H9 (cell line): ENCODE measurements at regions not wholly inside any gene's neighbourhood (a gene's known extent, or its start where the extent isn't known, plus 50 kb on each side); places are given as distances from the start of the nearest gene placed in this dataset.

Experiments
- DNase-seq: peaks from one replicate; pipeline ENCODE4 v3.0.0-alpha.2; 2017
- H2AFZ ChIP-seq: one replicate; pipeline ENCODE4 v1.6.1; 2013; ENCODE audit warnings: mild to moderate bottlenecking, low read length, control low read depth, moderate library complexity
- H2AK5ac ChIP-seq: 2 replicates; pipeline ENCODE4 v1.6.1; 2013; ENCODE audit warnings: low read length, control low read depth, mixed read lengths; ENCODE audit not compliant: insufficient read length
- H2BK120ac ChIP-seq: one replicate; pipeline ENCODE4 v1.6.1; 2013; ENCODE audit warnings: low read depth, mild to moderate bottlenecking, low read length, control low read depth, inconsistent platforms; ENCODE audit not compliant: poor library complexity, severe bottlenecking
- H2BK12ac ChIP-seq: 2 replicates; pipeline ENCODE4 v1.6.1; 2013; ENCODE audit warnings: low read length, control low read depth, mixed read lengths, low read depth; ENCODE audit not compliant: insufficient read length
- H2BK15ac ChIP-seq: 2 replicates; pipeline ENCODE4 v1.6.1; 2013; ENCODE audit warnings: low read depth, low read length, control low read depth
- H2BK20ac ChIP-seq: one replicate; pipeline ENCODE4 v1.6.1; 2013; ENCODE audit warnings: low read depth, mild to moderate bottlenecking, low read length, control low read depth, inconsistent platforms; ENCODE audit not compliant: poor library complexity, severe bottlenecking
- H2BK5ac ChIP-seq: 2 replicates; pipeline ENCODE4 v1.6.1; 2013; ENCODE audit warnings: low read length, control low read depth, mixed read lengths; ENCODE audit not compliant: insufficient read length
- H3K14ac ChIP-seq: 2 replicates; pipeline ENCODE4 v1.6.1; 2013; ENCODE audit warnings: low read length, control low read depth; ENCODE audit not compliant: insufficient read depth
- H3K18ac ChIP-seq: 2 replicates; pipeline ENCODE4 v1.6.1; 2013; ENCODE audit warnings: low read depth, mild to moderate bottlenecking, mixed read lengths, low read length, control low read depth; ENCODE audit not compliant: insufficient read length
- H3K23ac ChIP-seq: 2 replicates; pipeline ENCODE4 v1.6.1; 2013; ENCODE audit warnings: low read length, control low read depth, mixed read lengths, low read depth; ENCODE audit not compliant: insufficient read length
- H3K23me2 ChIP-seq: 2 replicates; pipeline ENCODE4 v1.6.1; 2013; ENCODE audit warnings: low read depth, mild to moderate bottlenecking, mixed read lengths, low read length, control low read depth; ENCODE audit not compliant: insufficient read length, poor library complexity, severe bottlenecking
- H3K27ac ChIP-seq: 2 replicates; pipeline ENCODE4 v1.5.1; 2013; ENCODE audit warnings: low read length, control low read depth, mixed read lengths, low read depth; ENCODE audit not compliant: insufficient read length
- H3K27me3 ChIP-seq: 2 replicates; pipeline ENCODE4 v1.6.1; 2013; ENCODE audit warnings: low read length, control low read depth, inconsistent platforms; ENCODE audit not compliant: insufficient read depth
- H3K4ac ChIP-seq: 2 replicates; pipeline ENCODE4 v1.6.1; 2013; ENCODE audit warnings: low read depth, mild to moderate bottlenecking, control low read depth, inconsistent platforms, low read length, moderate library complexity
- H3K4me1 ChIP-seq: 2 replicates; pipeline ENCODE4 v1.6.1; 2013; ENCODE audit warnings: low read length, control low read depth, inconsistent platforms; ENCODE audit not compliant: insufficient read depth
- H3K4me2 ChIP-seq: 2 replicates; pipeline ENCODE4 v1.6.1; 2013; ENCODE audit warnings: low read length, control low read depth, mixed read lengths; ENCODE audit not compliant: insufficient read length, insufficient read depth
- H3K56ac ChIP-seq: 2 replicates; pipeline ENCODE4 v1.6.1; 2013; ENCODE audit warnings: low read depth, mild to moderate bottlenecking, mixed read lengths, low read length, control low read depth; ENCODE audit not compliant: insufficient read length
- H3K79me1 ChIP-seq: 2 replicates; pipeline ENCODE4 v1.6.1; 2013; ENCODE audit warnings: low read depth, mild to moderate bottlenecking, moderate library complexity, low read length, control low read depth, inconsistent platforms; ENCODE audit not compliant: insufficient read depth, poor library complexity, severe bottlenecking
- H3K79me2 ChIP-seq: 2 replicates; pipeline ENCODE4 v1.6.1; 2013; ENCODE audit warnings: low read length, control low read depth, inconsistent platforms; ENCODE audit not compliant: insufficient read depth
- H3K9ac ChIP-seq: 2 replicates; pipeline ENCODE4 v1.6.1; 2013; ENCODE audit warnings: low read length, control low read depth, mixed read lengths; ENCODE audit not compliant: insufficient read length; ENCODE audit errors: extremely low read depth
- H3K9me3 ChIP-seq: one replicate; pipeline ENCODE4 v1.6.1; 2013; ENCODE audit warnings: low read depth, low read length, inconsistent platforms; ENCODE audit not compliant: control insufficient read depth
- H3T11ph ChIP-seq: one replicate; pipeline ENCODE4 v1.6.1; 2013; ENCODE audit warnings: mild to moderate bottlenecking, low read length, control low read depth, inconsistent platforms
- H4K20me1 ChIP-seq: one replicate; pipeline ENCODE4 v1.6.1; 2013; ENCODE audit not compliant: control insufficient read depth, insufficient read length, insufficient read depth
- H4K5ac ChIP-seq: 2 replicates; pipeline ENCODE4 v1.6.1; 2013; ENCODE audit warnings: low read depth, mild to moderate bottlenecking, mixed read lengths, low read length, control low read depth; ENCODE audit not compliant: insufficient read length
- H4K8ac ChIP-seq: replicated peaks from 2 replicates; pipeline ENCODE4 v1.6.1; 2013; ENCODE audit warnings: low read length, control low read depth, mixed read lengths, low read depth; ENCODE audit not compliant: insufficient read length
- H4K91ac ChIP-seq: 2 replicates; pipeline ENCODE4 v1.6.1; 2013; ENCODE audit warnings: low read depth, mild to moderate bottlenecking, moderate library complexity, mixed read lengths, low read length, control low read depth; ENCODE audit not compliant: insufficient read length
- H3K27ac Mint-ChIP-seq, 3 experiments: 2 replicates in 2 of 3; 3 replicates in 1 of 3; pipeline ENCODE4 v1.8.0; 2020 to 2021; ENCODE audit warnings: mixed read lengths in 3 of 3, mild to moderate bottlenecking in 1 of 3, moderate library complexity in 1 of 3
- H3K27me3 Mint-ChIP-seq: 2 replicates; pipeline ENCODE4 v1.8.0; 2021; ENCODE audit warnings: low read depth, mild to moderate bottlenecking, moderate library complexity, mixed read lengths
- H3K36me3 Mint-ChIP-seq, 3 experiments: 2 replicates in 2 of 3; 3 replicates in 1 of 3; pipeline ENCODE4 v1.8.0; 2020 to 2021; ENCODE audit warnings: low read depth in 3 of 3, mixed read lengths in 3 of 3; ENCODE audit not compliant: insufficient read depth in 1 of 3
- H3K4me1 Mint-ChIP-seq, 2 experiments: 2 replicates each; pipeline ENCODE4 v1.8.0; 2020; ENCODE audit warnings: mixed read lengths in 2 of 2
- H3K4me3 Mint-ChIP-seq, 2 experiments: 2 replicates in 1 of 2; 3 replicates in 1 of 2; pipeline ENCODE4 v1.8.0; 2020 to 2021; ENCODE audit warnings: mild to moderate bottlenecking in 2 of 2, mixed read lengths in 2 of 2, moderate library complexity in 1 of 2
- H3K9me3 Mint-ChIP-seq, 2 experiments: 2 replicates in 1 of 2; 3 replicates in 1 of 2; pipeline ENCODE4 v1.8.0; 2020; ENCODE audit warnings: mild to moderate bottlenecking in 2 of 2, mixed read lengths in 2 of 2, moderate library complexity in 1 of 2
- CTCF ChIP-seq: fragments of 200-600 bp; sonication (generic); conservative IDR thresholded peaks from 3 replicates; pipeline ENCODE4 v1.8.0; 2021; ENCODE audit warnings: antibody characterized with exemption, mild to moderate bottlenecking
- WGBS: extraction: QIAGEN DNeasy Blood & Tissue Kit; methylation state at CpG from one replicate; pipeline ENCODE4 v1.1.7; 2013; ENCODE audit warnings: missing lambda C conversion rate, low lambda C conversion rate, mixed read lengths; ENCODE audit not compliant: insufficient read length; ENCODE audit errors: extremely low coverage; 5-methylcytosine and 5-hydroxymethylcytosine counted together

- H3K27me3 Mint-ChIP-seq: no peaks in the 10 kb centered on the region
- Histone ChIP-seq H4K5ac (no peak overlapping the region), H3K4me2 (no peak overlapping the region), H3T11ph (no peak overlapping the region), H3K4me1 (no peaks in the 10 kb centered on the region), H2BK120ac (no peak overlapping the region), H3K14ac (no peak overlapping the region), H2BK20ac (no peak overlapping the region), H3K27me3 (no peaks in the 10 kb centered on the region), H2AK5ac (no peak overlapping the region), H3K18ac (no peak overlapping the region), H4K20me1 (no peaks in the 10 kb centered on the region), H4K91ac (no peak overlapping the region), H3K23ac (no peak overlapping the region), H3K23me2 (no peaks in the 10 kb centered on the region), H4K8ac (no peak overlapping the region), H2BK5ac (no peak overlapping the region), H3K79me2 (no peaks in the 10 kb centered on the region), H3K9me3 (no peaks in the 10 kb centered on the region), H3K56ac (no peak overlapping the region), H3K4ac (no peak overlapping the region), H2BK12ac (no peak overlapping the region), H2AFZ (no peak overlapping the region), H3K27ac (no peak overlapping the region), H3K9ac (no peak overlapping the region), H2BK15ac (no peak overlapping the region), H3K79me1 (no peaks in the 10 kb centered on the region)
- H3K9me3 Mint-ChIP-seq: no peaks in the 10 kb centered on the region
- H3K4me3 Mint-ChIP-seq: no peak overlapping the region
- no peak for TF ChIP-seq CTCF
- H3K27ac Mint-ChIP-seq: no peak overlapping the region
- DNase-seq: no peak
- H3K4me1 Mint-ChIP-seq: no peaks in the 10 kb centered on the region
- no peaks in the 10 kb centered on the region for H3K36me3 Mint-ChIP-seq
- WGBS: no CpG with 5 or more reads among the region's 3 CpGs
Measured at GRCh38 chr18:41513438-41513837, 441.6 kb upstream of the PIK3C3 start.
